PC-3 (cell line): ENCODE measurements at regions not wholly inside any gene's neighbourhood (a gene's known extent, or its start where the extent isn't known, plus 50 kb on each side); places are given as distances from the start of the nearest gene placed in this dataset.

Experiments
- ATAC-seq: fragments of 200-7000 bp; cut with Tn5 transposase; 2 replicates; pipeline ENCODE4 v1.9.1; 2020; ENCODE audit warnings: mild to moderate bottlenecking, moderate library complexity
- BruUV-seq: library from RNA; stranded (reverse); fragments of 400-500 nt; replicated peaks from 2 replicates; lab custom pipeline; 2021; lab: Mats Ljungman, UMichigan
- CTCF ChIA-PET: fragments of 300-600 bp; sonication (Branson Sonifier 250); formaldehyde crosslinking; loops from one replicate; lab custom pipeline; 2022; ENCODE audit warnings: antibody characterized with exemption; lab: Charles Lee
- POLR2A ChIA-PET: fragments of 300-600 bp; sonication (Branson Sonifier 250); formaldehyde crosslinking; loops from one replicate; lab custom pipeline; 2022; ENCODE audit warnings: antibody characterized with exemption; ENCODE audit not compliant: unreplicated experiment; lab: Charles Lee
- DNase-seq: peaks from one replicate; pipeline ENCODE4 v3.0.0-alpha.2; 2015
- H2AFZ ChIP-seq: fragments of 300-600 bp; sonication (generic); 2 replicates; pipeline ENCODE4 v1.6.0; 2016; ENCODE audit warnings: antibody characterized with exemption, low read length
- H3F3A ChIP-seq: fragments of 300-600 bp; sonication (generic); one replicate; pipeline ENCODE4 v1.6.0; 2017; ENCODE audit warnings: antibody characterized with exemption, low read length, control low read depth, mild to moderate bottlenecking; ENCODE audit not compliant: unreplicated experiment
- H3K27ac ChIP-seq: fragments of 300-600 bp; sonication (generic); 2 replicates; pipeline ENCODE4 v1.5.1; 2016; ENCODE audit warnings: mild to moderate bottlenecking, low read length
- H3K27me3 ChIP-seq: fragments of 300-600 bp; sonication (generic); 2 replicates; pipeline ENCODE4 v1.6.1; 2016; ENCODE audit warnings: low read length, mixed read lengths
- H3K36me3 ChIP-seq: fragments of 300-600 bp; sonication (generic); 2 replicates; pipeline ENCODE4 v1.6.1; 2016; ENCODE audit warnings: low read depth, mixed run types, low read length, mixed read lengths
- H3K4me1 ChIP-seq: fragments of 300-600 bp; sonication (generic); 2 replicates; pipeline ENCODE4 v1.5.1; 2016; ENCODE audit warnings: low read length; ENCODE audit not compliant: insufficient read depth
- H3K4me2 ChIP-seq: fragments of 300-600 bp; sonication (generic); 2 replicates; pipeline ENCODE4 v1.6.0; 2016; ENCODE audit warnings: low read length
- H3K4me3 ChIP-seq: fragments of 300-600 bp; sonication (generic); 2 replicates; pipeline ENCODE4 v1.5.1; 2016; ENCODE audit warnings: mild to moderate bottlenecking, low read length, mixed read lengths
- H3K79me2 ChIP-seq: fragments of 300-600 bp; sonication (generic); 2 replicates; pipeline ENCODE4 v1.6.1; 2017; ENCODE audit warnings: low read length, mixed read lengths
- H3K9ac ChIP-seq: fragments of 300-600 bp; sonication (generic); 2 replicates; pipeline ENCODE4 v1.6.0; 2016; ENCODE audit warnings: mild to moderate bottlenecking, low read length
- H3K9me2 ChIP-seq: fragments of 300-600 bp; sonication (generic); replicated peaks from 2 replicates; pipeline ENCODE4 v1.6.1; 2016; ENCODE audit warnings: mixed run types, low read length, mixed read lengths
- H3K9me3 ChIP-seq: fragments of 300-600 bp; sonication (generic); 2 replicates; pipeline ENCODE4 v1.6.1; 2016; ENCODE audit warnings: low read length, mixed read lengths
- H4K20me1 ChIP-seq: fragments of 300-600 bp; sonication (generic); 2 replicates; pipeline ENCODE4 v1.6.1; 2016; ENCODE audit warnings: low read length, mixed read lengths
- EZH2 ChIP-seq: fragments of 300-600 bp; sonication (generic); IDR thresholded peaks from one replicate; pipeline ENCODE4 v1.6.1; 2017; ENCODE audit warnings: antibody characterized with exemption, mild to moderate bottlenecking, low read length; ENCODE audit not compliant: unreplicated experiment
- EZH2phosphoT487 ChIP-seq: fragments of 300-600 bp; sonication (generic); IDR thresholded peaks from 2 replicates; pipeline ENCODE4 v1.6.1; 2018; ENCODE audit warnings: mild to moderate bottlenecking, antibody characterized with exemption, low read length, borderline replicate concordance
- intact Hi-C: fragments of 100-400 bp; cut with micrococcal nuclease; formaldehyde crosslinking; loops from 2 replicates; pipeline ENCODE4 v1.9.0; 2023
- TF ChIP-seq, protein P1 (sequence below): fragments of 300-600 bp; sonication (generic); conservative IDR thresholded peaks from 2 replicates; pipeline ENCODE4 v1.5.1; 2017; ENCODE audit warnings: antibody characterized with exemption, low read depth, mild to moderate bottlenecking, low read length

DNA sequence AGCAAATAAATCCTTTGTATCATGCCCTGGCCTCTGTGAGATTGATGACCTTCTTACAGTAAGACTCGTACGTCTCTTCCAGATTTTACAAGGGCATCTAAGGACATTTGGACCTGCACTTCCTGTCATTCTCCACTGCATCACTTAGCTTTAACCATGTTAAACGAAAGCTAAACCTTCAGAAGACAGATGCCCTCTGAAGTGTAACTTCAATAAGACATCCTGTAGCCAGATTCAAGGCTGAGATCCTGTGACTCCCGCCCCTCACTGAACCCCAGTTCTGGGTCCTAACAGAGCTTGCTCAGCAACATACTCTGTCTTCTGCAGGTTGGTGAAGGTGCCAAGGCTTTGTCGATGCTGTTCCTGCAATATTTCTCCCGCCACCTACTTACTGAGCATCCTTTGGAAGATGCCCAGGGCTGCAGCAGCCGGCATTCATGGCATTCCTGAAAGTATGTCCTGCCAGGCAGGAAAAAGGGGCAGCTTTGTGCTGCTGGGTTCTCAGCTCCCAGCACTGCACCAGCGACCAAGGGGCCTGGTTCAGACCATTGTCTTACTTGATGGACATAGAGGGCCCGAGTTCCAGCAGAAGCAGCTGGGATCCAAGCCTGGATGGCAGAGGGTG, 131.1 kb downstream of the AXIN2 start:
- Histone ChIP-seq H3K27me3 (no peaks in the 10 kb centered on the region), H3K4me2 (no peak overlapping the region), H3K79me2 (no peaks in the 10 kb centered on the region), H3K36me3 (no peaks in the 10 kb centered on the region), H3F3A (no peaks in the 10 kb centered on the region), H3K9ac (no peak overlapping the region), H3K9me2 (no peaks in the 10 kb centered on the region), H4K20me1 (no peaks in the 10 kb centered on the region), H3K4me3 (no peak overlapping the region), H3K4me1 (no peaks in the 10 kb centered on the region), H2AFZ (no peak overlapping the region), H3K9me3 (no peaks in the 10 kb centered on the region), H3K27ac (no peak overlapping the region)
- TF ChIP-seq, protein P1, sequence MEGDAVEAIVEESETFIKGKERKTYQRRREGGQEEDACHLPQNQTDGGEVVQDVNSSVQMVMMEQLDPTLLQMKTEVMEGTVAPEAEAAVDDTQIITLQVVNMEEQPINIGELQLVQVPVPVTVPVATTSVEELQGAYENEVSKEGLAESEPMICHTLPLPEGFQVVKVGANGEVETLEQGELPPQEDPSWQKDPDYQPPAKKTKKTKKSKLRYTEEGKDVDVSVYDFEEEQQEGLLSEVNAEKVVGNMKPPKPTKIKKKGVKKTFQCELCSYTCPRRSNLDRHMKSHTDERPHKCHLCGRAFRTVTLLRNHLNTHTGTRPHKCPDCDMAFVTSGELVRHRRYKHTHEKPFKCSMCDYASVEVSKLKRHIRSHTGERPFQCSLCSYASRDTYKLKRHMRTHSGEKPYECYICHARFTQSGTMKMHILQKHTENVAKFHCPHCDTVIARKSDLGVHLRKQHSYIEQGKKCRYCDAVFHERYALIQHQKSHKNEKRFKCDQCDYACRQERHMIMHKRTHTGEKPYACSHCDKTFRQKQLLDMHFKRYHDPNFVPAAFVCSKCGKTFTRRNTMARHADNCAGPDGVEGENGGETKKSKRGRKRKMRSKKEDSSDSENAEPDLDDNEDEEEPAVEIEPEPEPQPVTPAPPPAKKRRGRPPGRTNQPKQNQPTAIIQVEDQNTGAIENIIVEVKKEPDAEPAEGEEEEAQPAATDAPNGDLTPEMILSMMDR: no peak
- TF ChIP-seq EZH2 (no peak), EZH2phosphoT487 (no peak)
- DNase-seq: no peak
- ChIA-PET POLR2A (no interaction called here), CTCF (no interaction called here)
- BruUV-seq: no TSS peak
- ATAC-seq: no peak
- intact Hi-C loops: no loop called here

DNA sequence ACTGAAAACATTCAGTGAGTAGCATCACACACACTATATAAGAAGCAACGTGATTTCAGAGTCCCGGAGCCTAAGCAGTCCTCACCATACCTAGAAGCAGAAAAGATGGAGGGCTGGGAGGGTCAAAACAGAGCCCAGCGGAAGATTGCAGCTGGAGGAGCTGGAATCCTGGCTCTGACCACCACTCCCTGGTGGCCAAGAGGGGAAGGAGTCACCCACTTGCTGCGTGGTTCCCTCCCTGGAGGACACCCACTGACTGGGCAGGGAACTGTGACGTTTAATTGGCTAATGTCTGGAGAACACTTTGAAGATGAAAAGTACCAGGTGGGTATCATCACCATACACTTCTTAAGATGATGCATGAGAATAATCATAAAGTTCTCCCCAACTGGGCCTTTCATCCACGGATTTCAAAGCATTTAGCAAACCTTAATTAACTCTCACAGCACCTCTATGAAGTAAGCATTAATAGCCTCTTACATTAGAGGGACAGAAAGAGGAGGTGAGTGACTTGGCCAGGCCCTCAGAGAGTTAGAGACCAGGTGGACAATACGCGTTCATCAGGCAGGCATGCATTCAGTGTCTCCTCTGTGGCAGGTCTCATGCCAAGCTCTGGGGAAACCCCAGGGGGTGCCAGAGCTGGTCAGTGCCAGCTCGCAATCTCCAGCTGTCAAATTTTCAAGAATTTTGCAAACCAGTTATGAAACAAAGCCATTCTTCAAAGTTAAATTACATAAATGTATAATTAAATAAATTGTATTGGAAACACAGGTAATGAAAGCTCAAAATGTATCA, 137.9 kb downstream of the AXIN2 start:
- Histone ChIP-seq H3K27ac (no peak overlapping the region), H2AFZ (no peak overlapping the region), H3F3A (no peaks in the 10 kb centered on the region), H3K9me3 (no peaks in the 10 kb centered on the region), H3K36me3 (no peaks in the 10 kb centered on the region), H4K20me1 (no peaks in the 10 kb centered on the region), H3K79me2 (no peaks in the 10 kb centered on the region), H3K27me3 (no peaks in the 10 kb centered on the region), H3K4me1 (no peaks in the 10 kb centered on the region), H3K4me3 (no peak overlapping the region), H3K9ac (no peak overlapping the region), H3K4me2 (no peak overlapping the region), H3K9me2 (no peaks in the 10 kb centered on the region)
- ATAC-seq (no peak), DNase-seq (no peak)
- CTCF ChIA-PET: interaction anchor here (1.1 kb wide), 1 partner anchor 129 kb away, joined by 3 read pairs; no protein-coding TSS in a partner anchor
- TF ChIP-seq EZH2: no peak
- TF ChIP-seq, protein P1: no peak
- TF ChIP-seq EZH2phosphoT487: no peak
- intact Hi-C loops: loop anchor here (10.0 kb wide), 2 partner anchors 371 to 741 kb away; no protein-coding TSS in a partner anchor
- POLR2A ChIA-PET: no interaction called here
- no TSS peak for BruUV-seq

DNA sequence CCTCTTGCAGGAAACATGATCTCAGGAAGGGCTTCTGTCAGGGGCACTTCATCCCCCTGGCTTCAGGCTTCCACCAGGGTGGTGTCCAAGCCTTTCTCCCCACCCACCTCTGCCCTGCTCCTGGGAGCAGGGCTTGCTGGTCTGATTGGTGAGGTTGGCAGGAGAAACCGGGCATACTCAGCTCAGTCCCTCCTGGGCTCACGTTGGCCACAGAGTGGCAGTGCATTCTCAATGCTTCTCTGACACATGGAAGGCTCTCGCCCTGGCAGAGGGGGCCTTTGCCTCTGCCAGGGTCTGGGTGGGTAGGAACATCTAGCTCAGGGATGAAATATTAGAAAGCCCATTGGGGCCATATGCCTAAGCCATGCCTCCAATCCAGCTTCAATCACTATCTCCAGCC, 142.8 kb downstream of the AXIN2 start:
- Histone ChIP-seq H3K4me1 (no peaks in the 10 kb centered on the region), H3K9me2 (no peaks in the 10 kb centered on the region), H3K79me2 (no peaks in the 10 kb centered on the region), H3K4me3 (no peak overlapping the region), H3F3A (no peaks in the 10 kb centered on the region), H3K36me3 (no peaks in the 10 kb centered on the region), H3K4me2 (no peak overlapping the region), H3K9ac (no peak overlapping the region), H3K27me3 (no peaks in the 10 kb centered on the region), H3K27ac (no peak overlapping the region), H4K20me1 (no peaks in the 10 kb centered on the region), H3K9me3 (no peaks in the 10 kb centered on the region), H2AFZ (no peak overlapping the region)
- TF ChIP-seq EZH2phosphoT487: no peak
- TF ChIP-seq, protein P1: peak; percentile 43; the same call in 1 of the 2 replicates
- intact Hi-C loops: no loop called here
- ATAC-seq (peak; percentile 76), DNase-seq (peak; percentile 20)
- BruUV-seq: no TSS peak
- ChIA-PET CTCF (interaction anchor here (0.7 to 1.0 kb wide), 3 partner anchors 80 to 747 kb away, joined by 3 to 5 read pairs (median 3); no protein-coding TSS in a partner anchor), POLR2A (interaction anchor here (0.6 kb wide), 1 partner anchor 748 kb away, joined by 5 read pairs; no protein-coding TSS in a partner anchor)
